IPS-18a (cell line): ENCODE measurements at regions not wholly inside any gene's neighbourhood (a gene's known extent, or its start where the extent isn't known, plus 50 kb on each side); places are given as distances from the start of the nearest gene placed in this dataset.
A peak's percentile ranks its signal among the peaks of the same experiment; 100 is the strongest.

Experiments used
- H3K27ac ChIP-seq: one replicate; pipeline ENCODE4 v1.5.1; 2013; ENCODE audit warnings: low read length
- H3K27me3 ChIP-seq: one replicate; pipeline ENCODE4 v1.6.1; 2013; ENCODE audit warnings: mild to moderate bottlenecking, low read length; ENCODE audit not compliant: control insufficient read depth, insufficient read depth
- H3K36me3 ChIP-seq: one replicate; pipeline ENCODE4 v1.6.1; 2013; ENCODE audit warnings: low read depth, low read length; ENCODE audit not compliant: control insufficient read depth
- H3K4me1 ChIP-seq: one replicate; pipeline ENCODE4 v1.6.1; 2013; ENCODE audit warnings: low read depth, low read length; ENCODE audit not compliant: control insufficient read depth
- H3K4me3 ChIP-seq: one replicate; pipeline ENCODE4 v1.5.1; 2013; ENCODE audit warnings: low read length
- H3K9ac ChIP-seq: one replicate; pipeline ENCODE4 v1.6.1; 2013; ENCODE audit warnings: mild to moderate bottlenecking, low read length, moderate library complexity
- H3K9me3 ChIP-seq: one replicate; pipeline ENCODE4 v1.6.1; 2013; ENCODE audit warnings: low read depth, low read length; ENCODE audit not compliant: control insufficient read depth

DNA sequence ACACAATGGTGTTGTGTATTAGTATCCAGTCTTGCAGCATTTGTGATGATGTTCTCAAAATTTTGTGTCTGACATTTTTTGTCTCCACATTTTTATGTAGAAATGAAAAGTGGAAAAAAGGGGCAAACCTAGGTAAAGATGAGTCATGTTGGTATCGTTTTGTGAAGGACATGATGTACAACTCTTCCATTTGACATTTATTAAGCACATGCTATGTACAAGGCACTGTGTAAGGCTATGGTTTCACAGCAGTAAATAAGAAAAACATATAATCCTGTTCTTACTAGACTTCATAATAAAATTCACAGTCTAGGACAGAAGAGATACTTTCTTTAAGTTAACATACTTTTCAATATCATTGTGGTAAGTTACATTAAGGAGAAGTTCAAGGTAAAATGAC, 143.5 kb upstream of the CNTN4 start:
- Histone ChIP-seq H3K4me1 (no peaks in the 10 kb centered on the region), H3K27me3 (no peaks in the 10 kb centered on the region)

DNA sequence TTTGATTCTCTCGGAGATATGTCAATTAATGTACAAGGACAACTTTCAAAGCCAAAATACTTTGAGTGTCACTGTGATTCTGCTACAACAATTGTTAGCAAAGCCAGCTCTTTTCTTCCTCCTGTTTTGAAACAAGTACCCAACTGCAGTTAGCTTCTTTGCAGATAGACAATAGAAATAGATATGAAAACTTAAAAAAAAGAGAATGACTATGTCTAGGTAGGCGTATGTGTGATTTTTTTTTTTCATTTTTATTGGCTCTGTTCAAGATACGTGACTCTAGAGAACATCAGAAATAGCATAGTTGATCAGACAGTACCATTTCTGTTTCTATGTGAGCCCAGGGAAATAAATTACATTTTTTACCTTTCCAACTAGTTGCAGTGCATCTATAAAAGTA, 142.9 kb upstream of the CNTN4 start:
- Histone ChIP-seq H3K9ac (no peak overlapping the region), H3K27ac (no peak overlapping the region), H3K4me1 (no peaks in the 10 kb centered on the region), H3K27me3 (no peaks in the 10 kb centered on the region), H3K36me3 (no peaks in the 10 kb centered on the region), H3K4me3 (no peak overlapping the region), H3K9me3 (no peaks in the 10 kb centered on the region)

More for the DNA sequence above, 143.5 kb upstream of the CNTN4 start:
- no peaks in the 10 kb centered on the region for H3K36me3 ChIP-seq
- H3K27ac ChIP-seq: no peak overlapping the region
- H3K4me3 ChIP-seq: no peak overlapping the region
- H3K9ac ChIP-seq: no peak overlapping the region
- no peaks in the 10 kb centered on the region for H3K9me3 ChIP-seq

DNA sequence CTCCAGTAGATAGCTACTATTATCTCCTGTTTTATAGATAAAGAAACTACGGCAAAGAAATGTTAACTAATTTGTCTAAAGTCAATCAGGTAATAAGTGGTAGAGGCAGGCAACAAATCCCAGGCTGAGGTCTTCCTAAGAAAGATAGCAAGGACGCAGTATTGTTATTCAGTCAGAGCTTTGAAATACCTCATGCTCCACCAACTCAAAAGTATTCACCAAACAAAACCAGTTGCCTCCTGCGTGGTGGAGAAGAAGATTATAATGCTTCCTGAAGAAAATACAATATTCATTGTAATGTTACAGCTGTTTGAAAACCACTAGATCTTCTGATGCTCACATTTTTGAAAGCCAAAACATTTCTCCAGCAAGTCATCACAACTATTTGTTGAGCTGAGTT, 138.2 kb upstream of the CNTN4 start:
- H3K27ac ChIP-seq: no peak overlapping the region
- no peaks in the 10 kb centered on the region for H3K36me3 ChIP-seq
- H3K9ac ChIP-seq: no peak overlapping the region
- H3K4me3 ChIP-seq: no peak overlapping the region
- no peaks in the 10 kb centered on the region for H3K9me3 ChIP-seq
- H3K27me3 ChIP-seq: no peaks in the 10 kb centered on the region
- H3K4me1 ChIP-seq: peaks cover 5% of the 10 kb centered on the region

DNA sequence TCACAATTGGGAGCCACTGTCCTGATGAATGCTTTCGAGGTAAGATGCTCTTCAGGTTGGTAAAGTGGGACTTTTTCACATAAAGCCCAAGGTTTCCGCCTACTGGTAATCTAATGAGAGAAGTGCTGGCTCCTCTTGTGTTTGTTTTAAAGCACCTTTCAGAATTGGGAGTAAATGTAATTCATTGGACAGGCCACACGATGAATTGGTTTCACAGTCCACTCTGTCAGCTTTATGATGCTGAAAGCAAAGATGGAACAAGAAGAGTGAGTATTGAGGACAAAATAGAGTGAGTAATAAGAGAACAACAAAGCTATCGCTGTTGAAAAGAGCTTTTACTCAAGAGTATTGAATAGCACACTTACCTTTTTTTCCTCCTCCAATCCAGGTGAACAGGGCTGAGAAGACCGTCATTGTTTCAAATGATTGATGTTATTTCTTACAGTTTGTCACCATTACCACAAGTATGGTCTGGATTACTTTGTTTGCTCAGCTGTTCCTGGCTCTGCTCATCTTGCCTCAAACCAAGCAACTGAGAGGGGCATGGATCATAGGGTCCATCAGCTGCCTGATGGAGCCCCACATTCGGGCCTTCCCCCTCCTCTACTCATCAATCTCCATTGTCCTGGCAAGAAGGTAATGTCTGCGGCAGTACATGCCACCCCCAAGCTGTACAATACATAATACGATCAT, 136.1 kb upstream of the CNTN4 start:
- H3K4me1 ChIP-seq: peaks cover 5% of the 10 kb centered on the region
- no peak overlapping the region for H3K27ac ChIP-seq
- no peak overlapping the region for H3K9ac ChIP-seq
- H3K36me3 ChIP-seq: no peaks in the 10 kb centered on the region
- H3K4me3 ChIP-seq: no peak overlapping the region
- H3K27me3 ChIP-seq: no peaks in the 10 kb centered on the region
- H3K9me3 ChIP-seq: no peaks in the 10 kb centered on the region

DNA sequence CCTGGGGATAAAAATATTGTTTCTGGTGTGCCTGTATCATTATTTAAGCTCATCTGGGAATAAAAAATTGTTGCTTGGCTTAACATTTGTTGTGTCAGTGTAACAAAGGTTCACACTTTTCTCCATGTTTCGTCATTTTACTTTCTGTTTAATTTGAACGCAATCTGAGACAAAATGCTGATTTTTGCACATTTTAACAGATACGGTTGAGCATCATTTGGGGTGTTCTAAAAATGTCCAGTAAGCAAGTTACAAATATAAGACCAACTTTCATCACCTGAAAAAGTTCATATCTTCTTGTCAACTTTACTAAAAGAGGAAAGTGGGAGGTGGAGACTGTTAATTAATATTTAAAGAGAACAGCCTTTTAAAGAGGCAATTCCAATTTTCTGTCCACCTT, 134.8 kb upstream of the CNTN4 start:
- H3K27me3 ChIP-seq: no peaks in the 10 kb centered on the region
- H3K4me1 ChIP-seq: peaks cover 5% of the 10 kb centered on the region
- H3K4me3 ChIP-seq: no peak overlapping the region
- no peaks in the 10 kb centered on the region for H3K9me3 ChIP-seq
- no peak overlapping the region for H3K27ac ChIP-seq
- peak overlapping the region; percentile 3 for H3K9ac ChIP-seq
- H3K36me3 ChIP-seq: no peaks in the 10 kb centered on the region

DNA sequence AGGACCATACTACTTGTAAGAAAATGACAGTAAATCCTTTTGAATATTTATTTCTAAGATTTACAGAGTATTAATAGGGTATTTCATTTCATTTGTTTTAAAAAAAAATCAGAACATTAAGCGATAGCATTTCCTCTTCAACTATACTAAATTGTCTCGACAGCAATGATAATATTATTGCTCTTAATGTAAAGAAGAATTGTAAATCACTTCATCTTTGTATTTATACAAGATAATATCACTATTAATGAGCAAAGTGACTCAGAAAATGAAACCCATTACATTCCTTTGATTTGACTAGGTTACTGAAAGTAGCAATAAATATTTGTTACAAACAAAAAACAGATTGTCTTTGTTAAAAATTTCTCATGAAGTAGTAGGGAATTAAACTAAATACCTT, 131.1 kb upstream of the CNTN4 start:
- Histone ChIP-seq H3K4me3 (no peak overlapping the region), H3K9ac (no peak overlapping the region), H3K4me1 (peaks cover 5% of the 10 kb centered on the region), H3K27ac (no peak overlapping the region), H3K27me3 (no peaks in the 10 kb centered on the region), H3K9me3 (no peaks in the 10 kb centered on the region), H3K36me3 (no peaks in the 10 kb centered on the region)

DNA sequence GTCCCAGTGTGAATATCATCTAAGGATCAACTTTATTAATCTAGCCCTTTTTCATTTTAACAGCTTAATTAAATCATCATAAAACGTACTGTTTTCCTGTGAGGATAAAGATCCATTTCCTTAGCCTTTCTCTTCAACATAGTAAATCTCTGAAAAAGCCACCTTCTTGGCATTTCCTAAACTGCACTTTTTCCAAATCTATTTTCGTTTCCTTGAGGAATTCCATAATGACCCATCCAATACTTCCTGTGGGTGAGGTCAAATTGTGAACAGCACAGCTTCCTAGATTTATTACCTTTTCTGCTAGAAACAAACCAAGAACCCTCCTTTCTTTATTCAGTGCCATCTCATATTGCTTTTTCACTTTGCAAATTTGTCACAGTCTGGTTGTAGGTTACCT, 129.4 kb upstream of the CNTN4 start:
- Histone ChIP-seq H3K27ac (no peak overlapping the region), H3K27me3 (no peaks in the 10 kb centered on the region), H3K9me3 (no peaks in the 10 kb centered on the region), H3K36me3 (no peaks in the 10 kb centered on the region), H3K4me3 (no peak overlapping the region), H3K4me1 (no peaks in the 10 kb centered on the region), H3K9ac (no peak overlapping the region)

DNA sequence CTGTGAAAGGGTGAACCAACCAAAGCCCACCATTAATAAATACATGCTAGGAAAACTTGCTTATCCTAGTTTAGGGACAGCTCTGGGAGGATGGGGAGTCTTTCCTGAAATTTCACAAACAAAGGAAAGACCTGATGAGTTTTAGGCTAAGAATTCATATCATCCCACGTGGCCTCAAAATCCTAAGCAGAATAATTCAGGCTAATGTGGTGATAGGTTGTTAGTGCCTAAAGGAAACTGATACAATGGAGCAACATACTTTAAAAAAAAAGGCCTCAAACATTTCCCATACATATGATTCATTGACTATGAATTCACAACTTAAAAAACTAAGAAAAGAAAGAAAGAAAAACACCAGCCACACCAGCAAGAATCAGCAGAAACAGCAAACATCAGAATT, 126.9 kb upstream of the CNTN4 start:
- Histone ChIP-seq H3K27ac (no peak overlapping the region), H3K4me1 (no peaks in the 10 kb centered on the region), H3K36me3 (no peaks in the 10 kb centered on the region), H3K27me3 (no peaks in the 10 kb centered on the region), H3K4me3 (no peak overlapping the region), H3K9me3 (no peaks in the 10 kb centered on the region), H3K9ac (no peak overlapping the region)

DNA sequence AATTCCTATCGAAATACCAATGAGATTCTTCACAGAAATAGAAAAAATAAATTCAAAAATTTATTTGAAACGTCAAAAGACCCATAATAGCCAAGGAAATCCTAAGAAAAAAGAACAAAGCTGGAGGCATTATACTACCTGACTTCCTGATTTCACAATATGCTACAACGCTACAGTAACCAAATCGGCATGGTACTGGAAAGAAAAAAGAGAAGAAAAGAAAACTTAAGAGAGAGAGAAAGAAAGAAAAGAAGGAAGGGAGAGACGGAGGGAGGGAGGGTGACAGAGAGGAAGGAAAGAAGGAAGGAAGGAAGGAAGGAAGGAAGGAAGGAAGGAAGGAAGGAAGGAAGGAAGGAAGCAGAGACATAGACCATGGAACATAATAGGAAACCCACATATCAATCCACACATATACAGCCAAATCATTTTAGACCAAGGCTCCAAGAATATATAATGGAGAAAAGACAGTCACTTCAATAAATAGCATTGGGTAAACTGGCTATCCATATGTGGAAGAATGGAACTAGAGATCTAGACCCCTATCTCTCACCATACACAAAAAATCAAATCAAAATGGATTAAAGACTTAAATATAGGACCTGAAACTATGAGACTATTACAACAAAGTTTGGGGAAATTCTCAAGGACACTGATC, 118.6 kb upstream of the CNTN4 start:
- Histone ChIP-seq H3K36me3 (no peaks in the 10 kb centered on the region), H3K4me3 (no peak overlapping the region), H3K9me3 (no peaks in the 10 kb centered on the region), H3K4me1 (no peaks in the 10 kb centered on the region), H3K27ac (no peak overlapping the region), H3K9ac (no peak overlapping the region), H3K27me3 (no peaks in the 10 kb centered on the region)

DNA sequence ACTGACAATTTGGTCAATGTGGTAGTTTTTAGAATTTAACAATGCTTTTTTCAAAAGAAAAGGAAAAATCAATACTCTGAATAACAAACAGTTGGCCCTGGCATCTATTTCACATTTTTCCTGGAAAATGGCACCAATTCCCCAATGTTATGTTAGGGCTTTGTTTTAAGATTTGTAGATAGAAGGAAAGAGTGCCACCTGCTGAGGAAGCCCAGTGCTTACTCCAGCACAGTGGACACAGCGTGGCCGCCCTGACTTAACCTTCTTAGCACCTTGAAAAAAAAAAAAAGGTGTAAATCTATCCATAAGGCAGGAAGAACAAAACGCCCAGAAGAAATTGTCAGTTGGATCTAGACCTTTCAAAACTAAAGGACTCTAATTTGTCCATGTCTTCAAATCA, 110.7 kb upstream of the CNTN4 start:
- no peak overlapping the region for H3K4me3 ChIP-seq
- H3K9ac ChIP-seq: no peak overlapping the region
- H3K9me3 ChIP-seq: no peaks in the 10 kb centered on the region
- no peaks in the 10 kb centered on the region for H3K36me3 ChIP-seq
- H3K27ac ChIP-seq: no peak overlapping the region
- no peaks in the 10 kb centered on the region for H3K27me3 ChIP-seq
- no peaks in the 10 kb centered on the region for H3K4me1 ChIP-seq

DNA sequence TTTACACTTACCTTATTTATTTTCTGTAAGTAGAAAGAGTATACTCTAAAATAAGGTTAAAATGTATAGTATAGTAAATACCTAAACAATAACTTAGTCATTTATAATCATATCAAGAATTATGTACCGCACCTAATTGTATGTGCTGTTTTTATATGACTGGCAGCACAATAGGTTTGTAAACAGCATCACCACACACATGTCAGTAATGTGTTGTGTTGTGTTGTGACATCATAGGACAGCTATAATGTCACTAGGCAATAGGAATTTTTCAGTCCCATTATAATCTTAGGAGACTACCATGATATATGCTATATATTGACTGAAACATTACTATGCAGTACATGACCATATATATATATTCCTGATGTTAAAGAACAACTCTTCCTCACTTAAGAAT, 99.9 kb upstream of the CNTN4 start:
- no peak overlapping the region for H3K9ac ChIP-seq
- H3K36me3 ChIP-seq: no peaks in the 10 kb centered on the region
- no peaks in the 10 kb centered on the region for H3K4me1 ChIP-seq
- H3K4me3 ChIP-seq: no peak overlapping the region
- no peaks in the 10 kb centered on the region for H3K9me3 ChIP-seq
- no peaks in the 10 kb centered on the region for H3K27me3 ChIP-seq
- H3K27ac ChIP-seq: no peak overlapping the region
